D721Med (cell line): ENCODE measurements at regions not wholly inside any gene's neighbourhood (a gene's known extent, or its start where the extent isn't known, plus 50 kb on each side); places are given as distances from the start of the nearest gene placed in this dataset.

ENCODE experiments used
- DNase-seq: peaks from one replicate; pipeline ENCODE4 v3.0.0; 2011; ENCODE audit warnings: low spot score; ENCODE audit not compliant: insufficient read length
- FAIRE-seq: peaks from 2 replicates; lab custom pipeline; 2011; peaks lifted over from hg19 to GRCh38; lab: Jason Lieb, UNC
- CTCF ChIP-seq: IDR thresholded peaks from 2 replicates; pipeline ENCODE4 v1.5.1; 2012; ENCODE audit warnings: mild to moderate bottlenecking, control low read depth; ENCODE audit not compliant: insufficient read depth; ENCODE audit errors: missing control alignments

- TF ChIP-seq CTCF: no peak
- DNase-seq: no peak
- no peak for FAIRE-seq
These were observed 96.3 kb downstream of the SOX2 start for GRCh38 chr3:181808053-181808452.

GRCh38 chr3:181823716-181824115, 112.0 kb downstream of the SOX2 start:
- FAIRE-seq (no peak), DNase-seq (no peak)
- TF ChIP-seq CTCF: no peak

GRCh38 chr3:181824961-181825360, 113.2 kb downstream of the SOX2 start:
- DNase-seq (no peak), FAIRE-seq (no peak)
- TF ChIP-seq CTCF: no peak

GRCh38 chr3:181839039-181839915, 127.6 kb downstream of the SOX2 start:
- no peak for DNase-seq
- TF ChIP-seq CTCF: no peak
- FAIRE-seq: no peak

- FAIRE-seq (no peak), DNase-seq (no peak)
- TF ChIP-seq CTCF: no peak
These were observed 128.2 kb downstream of the SOX2 start for GRCh38 chr3:181839916-181840297.

GRCh38 chr3:181844211-181844610, 132.5 kb downstream of the SOX2 start:
- DNase-seq (no peak), FAIRE-seq (no peak)
- no peak for TF ChIP-seq CTCF

GRCh38 chr3:181847276-181847675, 135.6 kb downstream of the SOX2 start:
- FAIRE-seq: no peak
- TF ChIP-seq CTCF: no peak
- DNase-seq: no peak
